GM12865 (cell line): ENCODE measurements at regions not wholly inside any gene's neighbourhood (a gene's known extent, or its start where the extent isn't known, plus 50 kb on each side); places are given as distances from the start of the nearest gene placed in this dataset.
A peak's percentile ranks its signal among the peaks of the same experiment; 100 is the strongest.

Experiments
- DNase-seq: peaks from one replicate; pipeline ENCODE4 v3.0.0; 2010; ENCODE audit warnings: low read depth
- H3K4me3 ChIP-seq: 2 replicates; pipeline ENCODE4 v1.5.1; 2011; ENCODE audit warnings: mild to moderate bottlenecking, low read depth, low read length, control low read depth
- TF ChIP-seq, protein P1 (sequence below): IDR thresholded peaks from 2 replicates; pipeline ENCODE4 v1.5.1; 2011; ENCODE audit warnings: low read length, control low read depth, low read depth, inconsistent platforms; ENCODE audit not compliant: insufficient read depth; ENCODE audit errors: missing control alignments

DNA sequence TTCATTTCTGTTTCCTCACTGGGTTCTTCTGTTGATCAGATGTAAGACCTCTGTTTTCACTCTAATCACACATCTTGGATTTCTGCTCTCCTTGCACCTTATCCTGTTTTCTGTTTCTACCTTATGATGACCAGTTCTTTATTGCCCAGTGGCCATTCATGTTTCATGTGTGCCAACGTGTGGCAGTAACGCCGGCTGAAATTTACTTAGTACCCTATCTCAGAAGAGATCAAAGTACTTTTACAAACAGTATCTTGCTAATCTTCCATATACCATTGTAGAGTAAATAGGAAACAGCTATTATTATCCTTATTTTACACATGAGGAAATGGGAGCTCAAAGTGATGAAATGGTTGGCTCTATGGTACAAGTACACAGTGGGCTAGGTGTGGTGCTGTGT lies 74.0 kb downstream of the GATA3 start:
- TF ChIP-seq, protein P1, sequence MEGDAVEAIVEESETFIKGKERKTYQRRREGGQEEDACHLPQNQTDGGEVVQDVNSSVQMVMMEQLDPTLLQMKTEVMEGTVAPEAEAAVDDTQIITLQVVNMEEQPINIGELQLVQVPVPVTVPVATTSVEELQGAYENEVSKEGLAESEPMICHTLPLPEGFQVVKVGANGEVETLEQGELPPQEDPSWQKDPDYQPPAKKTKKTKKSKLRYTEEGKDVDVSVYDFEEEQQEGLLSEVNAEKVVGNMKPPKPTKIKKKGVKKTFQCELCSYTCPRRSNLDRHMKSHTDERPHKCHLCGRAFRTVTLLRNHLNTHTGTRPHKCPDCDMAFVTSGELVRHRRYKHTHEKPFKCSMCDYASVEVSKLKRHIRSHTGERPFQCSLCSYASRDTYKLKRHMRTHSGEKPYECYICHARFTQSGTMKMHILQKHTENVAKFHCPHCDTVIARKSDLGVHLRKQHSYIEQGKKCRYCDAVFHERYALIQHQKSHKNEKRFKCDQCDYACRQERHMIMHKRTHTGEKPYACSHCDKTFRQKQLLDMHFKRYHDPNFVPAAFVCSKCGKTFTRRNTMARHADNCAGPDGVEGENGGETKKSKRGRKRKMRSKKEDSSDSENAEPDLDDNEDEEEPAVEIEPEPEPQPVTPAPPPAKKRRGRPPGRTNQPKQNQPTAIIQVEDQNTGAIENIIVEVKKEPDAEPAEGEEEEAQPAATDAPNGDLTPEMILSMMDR = no peak
- H3K4me3 ChIP-seq = no peak overlapping the region
- DNase-seq = no peak

DNA sequence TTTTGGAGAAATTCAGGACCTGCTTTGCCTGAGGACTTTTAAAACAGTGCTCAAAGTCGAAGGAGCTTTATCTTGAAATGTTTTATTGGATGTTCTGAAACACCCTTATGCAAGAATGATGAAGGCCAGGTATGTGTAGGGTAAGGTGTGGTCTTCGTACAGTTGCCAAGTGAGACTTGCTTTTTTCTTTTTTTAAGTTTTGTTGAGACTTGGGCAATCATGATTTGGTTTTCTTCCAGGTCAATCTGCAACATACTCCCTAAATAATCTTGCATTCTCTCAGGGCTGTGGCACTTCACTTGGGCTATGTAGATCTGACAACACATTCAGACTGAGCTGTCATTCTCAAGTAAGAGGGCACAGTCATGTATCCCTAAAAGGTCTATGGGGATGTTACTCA lies 75.0 kb downstream of the GATA3 start:
- no peak for DNase-seq
- no peak overlapping the region for H3K4me3 ChIP-seq
- TF ChIP-seq, protein P1 = no peak

DNA sequence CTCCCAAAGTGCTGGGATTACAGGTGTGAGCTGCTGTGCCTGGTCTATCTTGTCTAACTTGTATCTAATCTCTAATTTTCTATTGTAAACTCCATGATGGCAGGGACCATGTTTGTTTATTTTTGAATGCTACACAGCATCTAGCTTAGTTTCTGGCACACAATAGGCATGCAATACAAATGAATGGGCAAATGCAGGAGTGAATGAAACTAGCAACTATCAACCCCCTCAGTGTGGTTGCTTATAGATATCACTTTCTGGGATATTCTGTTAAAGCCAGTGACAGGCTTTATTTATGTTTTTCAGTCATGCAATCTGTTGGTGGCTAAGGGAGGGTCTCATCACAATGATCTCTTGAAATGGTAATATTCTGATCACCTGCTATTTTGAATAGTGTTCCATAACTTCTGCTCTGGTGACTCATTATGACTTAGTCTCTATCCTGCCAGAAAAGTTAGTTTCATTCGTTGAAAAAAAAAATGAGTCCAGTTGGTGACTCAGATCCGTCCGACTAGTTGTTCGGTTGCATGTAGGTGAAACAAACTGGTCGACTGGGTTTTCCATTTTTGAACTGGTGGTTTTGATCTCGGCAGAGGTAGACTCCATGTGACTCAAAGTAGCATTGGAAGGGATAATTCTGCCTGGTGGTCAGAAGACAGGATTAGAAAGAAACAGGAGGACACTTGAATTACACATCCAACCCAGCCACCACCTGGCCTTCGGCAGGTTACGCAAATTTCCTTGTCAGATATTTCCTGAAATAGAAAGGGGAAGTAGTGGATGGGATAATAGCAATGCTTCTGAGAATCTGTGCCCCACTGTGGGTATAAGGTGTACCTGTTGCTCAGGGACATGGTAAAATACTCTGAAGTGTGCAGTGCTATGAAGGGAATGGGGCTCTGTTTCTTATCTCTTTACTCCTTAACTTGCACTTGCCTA lies 76.8 kb downstream of the GATA3 start:
- TF ChIP-seq, protein P1 = no peak
- H3K4me3 ChIP-seq = no peak overlapping the region
- DNase-seq = peak; percentile 83

DNA sequence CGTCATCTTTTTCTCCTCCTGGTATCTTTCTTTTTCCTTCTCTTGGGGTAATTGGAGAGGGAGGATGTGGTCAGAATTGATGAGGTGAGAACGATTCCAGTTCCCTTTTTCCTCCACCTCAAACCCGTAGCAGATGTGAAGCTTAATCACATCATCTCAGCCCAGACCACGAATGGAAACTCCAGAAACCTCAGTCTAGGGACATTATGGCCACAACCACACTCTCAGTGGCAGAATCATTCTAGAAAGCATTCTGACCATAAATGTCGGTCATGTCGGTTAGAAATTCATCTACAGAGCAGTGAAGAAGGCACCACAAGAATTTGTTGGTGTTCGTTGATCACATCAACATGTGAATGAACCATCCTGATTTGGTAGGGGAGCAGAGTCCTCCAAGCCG lies 78.7 kb downstream of the GATA3 start:
- no peak overlapping the region for H3K4me3 ChIP-seq
- DNase-seq = peak; percentile 85
- TF ChIP-seq, protein P1 = no peak

DNA sequence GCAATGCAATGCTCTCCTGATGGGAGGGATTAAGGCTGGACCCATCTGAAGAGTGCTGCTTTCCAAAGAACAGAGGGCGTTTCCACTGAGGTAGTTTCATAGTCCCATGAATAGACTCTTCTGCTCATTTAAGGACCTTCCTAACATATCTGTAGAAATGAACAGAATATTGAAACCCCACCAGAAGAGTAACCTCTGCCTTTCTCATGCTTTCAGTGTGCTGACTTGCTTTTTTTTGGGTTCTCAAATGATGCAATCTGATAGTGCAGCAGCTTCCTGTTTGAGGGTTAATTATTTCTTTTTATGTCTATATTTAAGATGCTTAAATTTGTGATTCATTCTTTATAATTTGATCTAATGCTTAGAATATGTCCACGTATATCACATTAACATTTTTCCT lies 82.2 kb downstream of the GATA3 start:
- TF ChIP-seq, protein P1 = no peak
- DNase-seq = no peak
- H3K4me3 ChIP-seq = no peak overlapping the region

DNA sequence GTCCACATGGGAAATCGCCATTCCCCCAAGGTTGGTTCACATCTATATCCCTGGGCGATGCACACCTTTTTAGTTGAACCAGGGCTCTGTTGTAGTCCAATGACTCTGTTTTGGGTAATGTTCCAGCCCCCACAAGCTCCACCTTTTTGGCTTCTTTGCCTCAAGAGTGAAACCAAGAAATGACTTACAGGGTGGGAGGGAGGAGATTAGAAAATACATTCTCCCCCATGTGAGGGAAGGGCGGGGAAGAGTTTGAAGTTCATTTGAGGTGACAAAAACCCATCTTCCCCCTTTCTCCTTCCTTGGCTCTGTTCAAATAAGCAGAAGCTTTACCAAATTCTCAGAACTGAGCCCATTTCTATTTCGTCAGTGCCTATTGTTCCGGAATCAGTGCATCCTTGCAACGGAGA lies 82.8 kb downstream of the GATA3 start:
- DNase-seq = no peak
- H3K4me3 ChIP-seq = no peak overlapping the region
- TF ChIP-seq, protein P1 = no peak

DNA sequence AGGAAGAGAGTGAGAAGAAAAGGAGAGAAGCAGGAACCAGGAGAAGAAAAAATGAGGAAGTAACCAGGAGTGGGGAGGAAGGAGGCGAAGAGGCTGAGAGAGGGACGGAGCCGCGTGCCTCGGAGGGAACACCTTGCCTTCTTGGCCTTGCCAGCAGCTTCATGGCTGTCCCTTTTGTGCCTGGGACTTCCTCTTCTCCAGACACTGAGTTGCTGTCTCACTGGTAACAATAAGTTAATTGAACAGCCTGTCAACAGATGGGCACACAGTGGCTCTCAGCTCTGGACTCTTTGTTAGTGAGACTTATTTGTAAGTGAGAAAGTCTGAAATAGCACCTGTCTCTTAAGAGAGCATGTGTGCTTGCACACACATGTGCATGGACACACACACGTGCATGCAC lies 83.2 kb downstream of the GATA3 start:
- no peak overlapping the region for H3K4me3 ChIP-seq
- TF ChIP-seq, protein P1 = no peak
- DNase-seq = peak; percentile 9
